ENCODE measurements at regions not wholly inside any gene's neighbourhood (a gene's known extent, or its start where the extent isn't known, plus 50 kb on each side); places are given as distances from the start of the nearest gene placed in this dataset.

DNA sequence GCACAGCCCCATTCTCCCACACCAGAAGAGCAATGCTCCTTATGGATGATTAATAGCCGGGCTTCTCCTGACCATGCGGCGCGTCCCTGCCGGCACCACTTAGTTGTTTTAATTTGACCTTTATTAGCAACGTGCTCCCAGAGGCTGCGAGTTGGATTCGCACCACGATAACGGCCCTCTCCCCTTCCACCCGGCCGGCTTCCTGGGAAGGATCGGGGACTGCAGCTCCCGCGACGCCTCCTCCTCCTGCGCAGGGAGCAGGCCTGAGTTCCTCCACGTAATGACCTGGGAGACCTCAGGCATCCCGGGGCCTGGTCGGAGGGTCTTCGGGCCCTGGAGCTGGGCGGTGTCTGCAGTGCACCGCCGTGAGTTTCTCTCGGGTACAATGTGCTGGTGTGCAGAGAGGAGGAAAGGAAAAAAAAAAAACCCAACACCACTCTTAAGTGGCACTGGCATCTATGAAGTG is 243.3 kb upstream of the TOPAZ1 start:
- TF ChIP-seq SPI1 (IDR thresholded peaks at IDR 0.05; ENCODE audit: borderline replicate concordance, insufficient read depth, low read depth, low read length) (no peak), HDAC6 (IDR thresholded peaks at IDR 0.05; ENCODE audit: unreplicated experiment) (no peak), EGR1 (IDR thresholded peaks at IDR 0.05; ENCODE audit: borderline replicate concordance in 1 of 2, low read depth in 2 of 2, low read length in 2 of 2) (no peak), SP1 (IDR thresholded peaks at IDR 0.05; ENCODE audit: low read depth, low read length) (no peak), ZNF24 (IDR thresholded peaks at IDR 0.05) (no peak), ATF7 (IDR thresholded peaks at IDR 0.05; ENCODE audit: low read depth) (no peak)
- TF ChIP-seq, protein P1, sequence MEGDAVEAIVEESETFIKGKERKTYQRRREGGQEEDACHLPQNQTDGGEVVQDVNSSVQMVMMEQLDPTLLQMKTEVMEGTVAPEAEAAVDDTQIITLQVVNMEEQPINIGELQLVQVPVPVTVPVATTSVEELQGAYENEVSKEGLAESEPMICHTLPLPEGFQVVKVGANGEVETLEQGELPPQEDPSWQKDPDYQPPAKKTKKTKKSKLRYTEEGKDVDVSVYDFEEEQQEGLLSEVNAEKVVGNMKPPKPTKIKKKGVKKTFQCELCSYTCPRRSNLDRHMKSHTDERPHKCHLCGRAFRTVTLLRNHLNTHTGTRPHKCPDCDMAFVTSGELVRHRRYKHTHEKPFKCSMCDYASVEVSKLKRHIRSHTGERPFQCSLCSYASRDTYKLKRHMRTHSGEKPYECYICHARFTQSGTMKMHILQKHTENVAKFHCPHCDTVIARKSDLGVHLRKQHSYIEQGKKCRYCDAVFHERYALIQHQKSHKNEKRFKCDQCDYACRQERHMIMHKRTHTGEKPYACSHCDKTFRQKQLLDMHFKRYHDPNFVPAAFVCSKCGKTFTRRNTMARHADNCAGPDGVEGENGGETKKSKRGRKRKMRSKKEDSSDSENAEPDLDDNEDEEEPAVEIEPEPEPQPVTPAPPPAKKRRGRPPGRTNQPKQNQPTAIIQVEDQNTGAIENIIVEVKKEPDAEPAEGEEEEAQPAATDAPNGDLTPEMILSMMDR (IDR thresholded peaks at IDR 0.05 in 2 of 3, conservative IDR thresholded peaks at IDR 0.05 in 1 of 3; ENCODE audit: control insufficient read depth in 2 of 3, extremely low read depth in 1 of 3, insufficient read depth in 1 of 3, low read depth in 3 of 3, low read length in 3 of 3) = no peak
